ENCODE measurements at regions not wholly inside any gene's neighbourhood (a gene's known extent, or its start where the extent isn't known, plus 50 kb on each side); places are given as distances from the start of the nearest gene placed in this dataset.
"Not testable (repeated sequence)": the region's sequence is repeated elsewhere in the genome, so short reads cannot be mapped to it uniquely, and the experiment has no call there.

DNA sequence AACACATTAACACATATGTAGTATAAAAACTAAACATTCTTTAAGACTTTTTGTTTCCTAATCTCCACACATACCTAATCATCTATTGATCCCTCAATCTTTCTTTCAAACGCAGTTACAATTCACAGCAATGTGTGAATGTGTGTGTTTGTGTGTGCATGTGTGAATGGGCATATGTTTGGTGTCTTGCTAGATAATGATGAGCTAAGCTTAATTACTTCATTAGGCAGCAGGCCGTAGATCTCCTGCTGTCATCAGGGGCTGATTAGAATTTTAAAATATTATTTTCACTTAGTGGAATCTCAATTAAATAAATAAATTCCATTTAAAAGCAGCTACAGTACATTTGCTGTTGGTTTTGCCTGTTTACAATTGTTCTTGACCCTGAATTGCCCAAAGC lies 187.8 kb upstream of the LHX8 start:
- Histone ChIP-seq H3K4me3 (ENCODE audit: insufficient read depth, low read depth, low read length) (no peak overlapping the region), H3K9me3 (ENCODE audit: control insufficient read depth, insufficient read depth, low read length) (peaks cover 8% of the 10 kb centered on the region; the same call in 1 of the 2 replicates), H2BK5ac (ENCODE audit: low read depth, low read length, poor library complexity, severe bottlenecking) (no peak overlapping the region), H3K14ac (replicated peaks; ENCODE audit: low read depth, low read length) (no peak overlapping the region), H3K27ac (ENCODE audit: insufficient read depth, low read length) (no peak overlapping the region), H4K5ac (ENCODE audit: low read depth, low read length) (no peak overlapping the region), H3K27me3 (ENCODE audit: control insufficient read depth, insufficient read depth, low read length) (no peaks in the 10 kb centered on the region), H4K91ac (ENCODE audit: insufficient read depth, low read depth, low read length) (no peak overlapping the region), H2AK5ac (ENCODE audit: low read depth, low read length) (no peak overlapping the region), H2BK120ac (ENCODE audit: low read depth, low read length) (no peak overlapping the region), H4K20me1 (ENCODE audit: insufficient read depth, low read length) (no peaks in the 10 kb centered on the region), H3K18ac (ENCODE audit: low read depth, low read length) (no peak overlapping the region), H2AFZ (replicated peaks; ENCODE audit: low read length, poor library complexity) (no peak overlapping the region), H3K79me1 (ENCODE audit: low read depth in 1 of 2, low read length in 2 of 2) (no peaks in the 10 kb centered on the region), H3K23ac (ENCODE audit: low read depth, low read length) (no peak overlapping the region), H3K4ac (ENCODE audit: low read depth, low read length) (no peak overlapping the region), H3K9ac (ENCODE audit: low read depth, low read length) (no peak overlapping the region), H3K4me2 (ENCODE audit: low read depth, low read length) (no peak overlapping the region), H3K36me3 (ENCODE audit: control insufficient read depth, insufficient read depth, low read length) (no peaks in the 10 kb centered on the region), H3K56ac (ENCODE audit: extremely low read depth, insufficient read depth, low read length) (no peak overlapping the region), H2BK15ac (ENCODE audit: low read depth, low read length) (no peak overlapping the region), H2BK20ac (ENCODE audit: low read depth, low read length) (no peak overlapping the region), H3K9me1 (ENCODE audit: insufficient read depth, low read length) (no peaks in the 10 kb centered on the region), H2AK9ac (replicated peaks; ENCODE audit: low read depth, low read length, poor library complexity) (no peak overlapping the region), H4K8ac (ENCODE audit: low read depth in 2 of 2, low read length in 2 of 2) (no peak overlapping the region), H3K4me1 (ENCODE audit: control insufficient read depth, insufficient read depth, low read length) (no peaks in the 10 kb centered on the region)
- no TSS peak for BruUV-seq (replicated peaks)
- in situ Hi-C loops (cut with MboI; ENCODE audit: low sequenced_read_pairs) = no loop called here
- peak; percentile 56 for TF ChIP-seq MAFK (IDR thresholded peaks at IDR 0.05; ENCODE audit: low read depth, low read length)
- no peak for TF ChIP-seq BHLHE40 (IDR thresholded peaks at IDR 0.05; ENCODE audit: low read depth, low read length)
- TF ChIP-seq, protein P1, sequence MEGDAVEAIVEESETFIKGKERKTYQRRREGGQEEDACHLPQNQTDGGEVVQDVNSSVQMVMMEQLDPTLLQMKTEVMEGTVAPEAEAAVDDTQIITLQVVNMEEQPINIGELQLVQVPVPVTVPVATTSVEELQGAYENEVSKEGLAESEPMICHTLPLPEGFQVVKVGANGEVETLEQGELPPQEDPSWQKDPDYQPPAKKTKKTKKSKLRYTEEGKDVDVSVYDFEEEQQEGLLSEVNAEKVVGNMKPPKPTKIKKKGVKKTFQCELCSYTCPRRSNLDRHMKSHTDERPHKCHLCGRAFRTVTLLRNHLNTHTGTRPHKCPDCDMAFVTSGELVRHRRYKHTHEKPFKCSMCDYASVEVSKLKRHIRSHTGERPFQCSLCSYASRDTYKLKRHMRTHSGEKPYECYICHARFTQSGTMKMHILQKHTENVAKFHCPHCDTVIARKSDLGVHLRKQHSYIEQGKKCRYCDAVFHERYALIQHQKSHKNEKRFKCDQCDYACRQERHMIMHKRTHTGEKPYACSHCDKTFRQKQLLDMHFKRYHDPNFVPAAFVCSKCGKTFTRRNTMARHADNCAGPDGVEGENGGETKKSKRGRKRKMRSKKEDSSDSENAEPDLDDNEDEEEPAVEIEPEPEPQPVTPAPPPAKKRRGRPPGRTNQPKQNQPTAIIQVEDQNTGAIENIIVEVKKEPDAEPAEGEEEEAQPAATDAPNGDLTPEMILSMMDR (conservative IDR thresholded peaks at IDR 0.05; ENCODE audit: low read depth, low read length) = no peak
- no peak for TF ChIP-seq RFX5 (IDR thresholded peaks at IDR 0.05; ENCODE audit: low read depth, low read length)
- TF ChIP-seq, protein P2, sequence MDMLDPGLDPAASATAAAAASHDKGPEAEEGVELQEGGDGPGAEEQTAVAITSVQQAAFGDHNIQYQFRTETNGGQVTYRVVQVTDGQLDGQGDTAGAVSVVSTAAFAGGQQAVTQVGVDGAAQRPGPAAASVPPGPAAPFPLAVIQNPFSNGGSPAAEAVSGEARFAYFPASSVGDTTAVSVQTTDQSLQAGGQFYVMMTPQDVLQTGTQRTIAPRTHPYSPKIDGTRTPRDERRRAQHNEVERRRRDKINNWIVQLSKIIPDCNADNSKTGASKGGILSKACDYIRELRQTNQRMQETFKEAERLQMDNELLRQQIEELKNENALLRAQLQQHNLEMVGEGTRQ (IDR thresholded peaks at IDR 0.05; ENCODE audit: low read depth, low read length) = no peak
- no peak for TF ChIP-seq MXI1 (IDR thresholded peaks at IDR 0.05; ENCODE audit: borderline replicate concordance, low read depth, low read length)
- DNase-seq (no peak), ATAC-seq (ENCODE audit: low read depth) (no peak)
- dilution Hi-C loops (cut with HindIII; ENCODE audit: low sequenced_read_pairs, unreplicated experiment) = no loop called here
- ChIA-PET CTCF (no interaction called here), POLR2A (ENCODE audit: unreplicated experiment) (no interaction called here)
- WGBS, 2 experiments (ENCODE audit: extremely low coverage in 2 of 2, insufficient read length in 1 of 2) = 100% methylated on average over 1 of the region's 2 CpGs; no CpG with 5 or more reads in 1 of the 2 experiments
- intact Hi-C loops (cut with micrococcal nuclease) = no loop called here

DNA sequence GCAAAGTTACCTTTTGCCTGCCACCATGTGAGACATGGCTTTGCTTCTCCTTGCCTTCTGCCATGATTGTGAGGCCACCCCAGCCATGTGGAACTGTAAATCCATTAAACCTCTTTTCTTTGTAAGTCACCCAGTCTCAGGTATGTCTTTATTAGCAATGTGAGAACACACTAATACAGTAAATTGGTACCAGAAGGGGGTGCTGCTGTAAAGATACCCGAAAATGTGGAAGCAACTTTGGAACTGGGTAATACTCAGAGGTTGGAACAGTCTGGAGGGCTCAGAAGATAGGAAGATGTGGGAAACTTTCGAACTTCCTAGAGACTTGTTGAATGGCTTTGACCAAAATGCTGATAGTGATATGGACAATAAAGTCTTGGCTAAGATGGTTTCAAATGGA lies 184.8 kb upstream of the LHX8 start:
- H3K4me2 ChIP-seq (ENCODE audit: low read depth, low read length); H4K91ac ChIP-seq (ENCODE audit: insufficient read depth, low read depth, low read length); H3K14ac ChIP-seq (replicated peaks; ENCODE audit: low read depth, low read length); H3K18ac ChIP-seq (ENCODE audit: low read depth, low read length); POLR2A ChIA-PET (ENCODE audit: unreplicated experiment); H3K27ac ChIP-seq (ENCODE audit: insufficient read depth, low read length); H3K4me3 ChIP-seq (ENCODE audit: insufficient read depth, low read depth, low read length); BruUV-seq (replicated peaks); H2BK15ac ChIP-seq (ENCODE audit: low read depth, low read length); H3K9ac ChIP-seq (ENCODE audit: low read depth, low read length); intact Hi-C loops (cut with micrococcal nuclease); H2BK20ac ChIP-seq (ENCODE audit: low read depth, low read length); H2BK120ac ChIP-seq (ENCODE audit: low read depth, low read length); H3K4me1 ChIP-seq (ENCODE audit: control insufficient read depth, insufficient read depth, low read length); H3K79me1 ChIP-seq (ENCODE audit: low read depth in 1 of 2, low read length in 2 of 2); H3K36me3 ChIP-seq (ENCODE audit: control insufficient read depth, insufficient read depth, low read length); dilution Hi-C loops (cut with HindIII; ENCODE audit: low sequenced_read_pairs, unreplicated experiment); CTCF ChIA-PET; H2AFZ ChIP-seq (replicated peaks; ENCODE audit: low read length, poor library complexity); H3K4ac ChIP-seq (ENCODE audit: low read depth, low read length); ATAC-seq (ENCODE audit: low read depth); H4K8ac ChIP-seq (ENCODE audit: low read depth in 2 of 2, low read length in 2 of 2); H4K20me1 ChIP-seq (ENCODE audit: insufficient read depth, low read length); in situ Hi-C loops (cut with MboI; ENCODE audit: low sequenced_read_pairs); H2AK9ac ChIP-seq (replicated peaks; ENCODE audit: low read depth, low read length, poor library complexity); H3K23ac ChIP-seq (ENCODE audit: low read depth, low read length); H2AK5ac ChIP-seq (ENCODE audit: low read depth, low read length); H3K9me1 ChIP-seq (ENCODE audit: insufficient read depth, low read length); H4K5ac ChIP-seq (ENCODE audit: low read depth, low read length); H2BK5ac ChIP-seq (ENCODE audit: low read depth, low read length, poor library complexity, severe bottlenecking); H3K9me3 ChIP-seq (ENCODE audit: control insufficient read depth, insufficient read depth, low read length); DNase-seq; H3K27me3 ChIP-seq (ENCODE audit: control insufficient read depth, insufficient read depth, low read length); H3K56ac ChIP-seq (ENCODE audit: extremely low read depth, insufficient read depth, low read length): not testable (repeated sequence)
- WGBS, 2 experiments (ENCODE audit: extremely low coverage in 2 of 2, insufficient read length in 1 of 2) = 0% methylated on average over 1 of the region's 2 CpGs; no CpG with 5 or more reads in 1 of the 2 experiments
